ENCODE measurements at regions not wholly inside any gene's neighbourhood (a gene's known extent, or its start where the extent isn't known, plus 50 kb on each side); places are given as distances from the start of the nearest gene placed in this dataset.

DNA sequence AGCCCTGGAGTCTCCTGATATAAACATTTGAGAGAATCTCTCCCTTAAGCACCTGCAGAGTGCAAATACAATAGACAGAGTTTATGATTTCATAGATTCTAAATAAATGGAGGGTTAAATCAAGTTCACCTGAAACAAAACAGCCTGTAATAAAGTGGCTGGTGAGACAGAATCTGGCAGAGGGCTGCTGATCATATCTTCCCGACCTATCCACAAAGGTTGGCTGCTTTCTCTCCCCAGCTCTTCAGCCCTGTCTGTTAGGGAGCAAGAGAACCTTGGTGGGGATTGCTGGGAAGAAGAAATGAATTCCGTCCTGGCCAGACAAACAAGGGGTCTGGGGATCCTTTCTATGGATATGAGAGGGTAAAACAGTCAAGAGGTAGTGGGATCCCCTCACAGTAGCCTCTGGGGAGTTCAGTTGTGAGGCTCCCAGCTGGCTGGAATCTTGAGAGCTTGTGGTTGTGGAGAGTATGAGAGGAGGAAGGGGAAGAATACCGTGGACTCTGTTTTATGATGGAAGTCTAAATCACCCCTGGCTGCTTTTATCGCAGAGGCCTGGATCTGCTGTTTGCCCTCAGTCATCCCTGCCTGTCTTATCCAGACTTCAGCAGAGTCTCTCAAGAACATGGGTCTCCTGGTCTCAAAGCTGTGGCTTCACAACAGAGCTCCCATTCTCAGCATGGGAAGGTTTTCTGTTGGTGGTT, 451.3 kb downstream of the NTRK3 start:
- no peak overlapping the region for H3K4me2 ChIP-seq
- H3K4me3 ChIP-seq = no peak overlapping the region
- FAIRE-seq (no peak), DNase-seq (ENCODE audit: low read depth in 1 of 2, low spot score in 1 of 2) (no peak), ATAC-seq (no peak)
- no peaks in the 10 kb centered on the region for H3K4me1 ChIP-seq
- H3K9me3 ChIP-seq = no peaks in the 10 kb centered on the region
- TF ChIP-seq KDM1A (IDR thresholded peaks at IDR 0.05; ENCODE audit: low read depth) (no peak), MAZ (IDR thresholded peaks at IDR 0.05; ENCODE audit: borderline replicate concordance, low read depth, low read length) (no peak), CBX8 (IDR thresholded peaks at IDR 0.05) (no peak), BHLHE40 (IDR thresholded peaks at IDR 0.05; ENCODE audit: low read depth, low read length) (no peak), MAX (IDR thresholded peaks at IDR 0.05) (no peak), RARB (CRISPR knock-in tag; IDR thresholded peaks at IDR 0.05) (no peak), EHMT2 (IDR thresholded peaks at IDR 0.05; ENCODE audit: low read depth) (no peak), REST (IDR thresholded peaks at IDR 0.05) (no peak), JUNB (IDR thresholded peaks at IDR 0.05) (no peak), CHD2 (IDR thresholded peaks at IDR 0.05; ENCODE audit: low read length, partially characterized antibody) (no peak), JUN (IDR thresholded peaks at IDR 0.05) (no peak), ZSCAN20 (CRISPR knock-in tag; IDR thresholded peaks at IDR 0.05) (no peak), SMC3 (IDR thresholded peaks at IDR 0.05) (no peak)
- TF ChIP-seq, protein P1, sequence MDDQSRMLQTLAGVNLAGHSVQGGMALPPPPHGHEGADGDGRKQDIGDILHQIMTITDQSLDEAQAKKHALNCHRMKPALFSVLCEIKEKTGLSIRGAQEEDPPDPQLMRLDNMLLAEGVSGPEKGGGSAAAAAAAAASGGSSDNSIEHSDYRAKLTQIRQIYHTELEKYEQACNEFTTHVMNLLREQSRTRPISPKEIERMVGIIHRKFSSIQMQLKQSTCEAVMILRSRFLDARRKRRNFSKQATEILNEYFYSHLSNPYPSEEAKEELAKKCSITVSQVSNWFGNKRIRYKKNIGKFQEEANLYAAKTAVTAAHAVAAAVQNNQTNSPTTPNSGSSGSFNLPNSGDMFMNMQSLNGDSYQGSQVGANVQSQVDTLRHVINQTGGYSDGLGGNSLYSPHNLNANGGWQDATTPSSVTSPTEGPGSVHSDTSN (IDR thresholded peaks at IDR 0.05) = no peak
- POLR2A ChIA-PET = no interaction called here
- CTCF ChIA-PET = no interaction called here
- H3K27ac ChIP-seq = no peak overlapping the region
- 12% methylated on average over 4 of the region's 4 CpGs for WGBS (ENCODE audit: missing lambda C conversion rate)

- H3K9me3 ChIP-seq = no peaks in the 10 kb centered on the region
- no peak overlapping the region for H3K4me2 ChIP-seq
- no peak for ATAC-seq
- H3K27ac ChIP-seq = no peak overlapping the region
- no peak overlapping the region for H3K4me3 ChIP-seq
- TF ChIP-seq FOXS1 (CRISPR knock-in tag; IDR thresholded peaks at IDR 0.05) (no peak), REST (IDR thresholded peaks at IDR 0.05) (no peak), HOXB5 (CRISPR knock-in tag; IDR thresholded peaks at IDR 0.05) (no peak)
- FAIRE-seq = no peak
- ChIA-PET POLR2A (no interaction called here), CTCF (interaction anchor here (1.3 kb wide), 1 partner anchor 20 kb away, joined by 5 read pairs; no protein-coding TSS in a partner anchor)
- H3K4me1 ChIP-seq = no peaks in the 10 kb centered on the region
- no peak for DNase-seq (ENCODE audit: low read depth in 1 of 2, low spot score in 1 of 2)
These were observed 452.1 kb downstream of the NTRK3 start for GRCh38 chr15:87804451-87804850.
